ENCODE measurements at regions not wholly inside any gene's neighbourhood (a gene's known extent, or its start where the extent isn't known, plus 50 kb on each side); places are given as distances from the start of the nearest gene placed in this dataset.
A peak's percentile ranks its signal among the peaks of the same experiment; 100 is the strongest.

DNA sequence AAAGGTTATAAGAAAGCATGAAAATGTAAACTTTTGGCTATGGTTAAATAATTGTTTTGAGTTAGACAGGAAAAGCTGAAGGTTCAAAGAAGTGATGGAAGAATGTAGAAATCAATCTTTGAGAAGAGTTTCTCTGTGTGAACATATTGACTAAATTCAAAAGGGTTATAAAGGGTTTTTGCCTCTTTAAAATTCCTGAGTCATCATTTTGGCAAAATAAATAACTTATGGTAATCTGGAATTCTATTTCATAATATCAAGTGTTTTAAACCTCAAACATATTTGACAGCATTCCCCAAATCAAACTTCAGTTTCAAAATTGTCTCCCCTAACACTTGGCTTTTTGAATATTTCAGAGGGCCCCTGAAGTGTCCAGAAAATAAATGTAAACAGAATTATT lies 60.6 kb upstream of the SPINK5 start (continued):
- TF ChIP-seq C11orf30 (IDR thresholded peaks at IDR 0.05; ENCODE audit: low read depth) (peak; percentile 39), ZNF316 (IDR thresholded peaks at IDR 0.05) (peak; percentile 69; the same call in 1 of the 2 replicates), ZNF507 (tag; conservative IDR thresholded peaks at IDR 0.05) (no peak), FOXK2 (conservative IDR thresholded peaks at IDR 0.05 in 1 of 2, IDR thresholded peaks at IDR 0.05 in 1 of 2; ENCODE audit: low read depth in 2 of 2) (no peak), GABPB1 (CRISPR knock-in tag; IDR thresholded peaks at IDR 0.05) (no peak)

DNA sequence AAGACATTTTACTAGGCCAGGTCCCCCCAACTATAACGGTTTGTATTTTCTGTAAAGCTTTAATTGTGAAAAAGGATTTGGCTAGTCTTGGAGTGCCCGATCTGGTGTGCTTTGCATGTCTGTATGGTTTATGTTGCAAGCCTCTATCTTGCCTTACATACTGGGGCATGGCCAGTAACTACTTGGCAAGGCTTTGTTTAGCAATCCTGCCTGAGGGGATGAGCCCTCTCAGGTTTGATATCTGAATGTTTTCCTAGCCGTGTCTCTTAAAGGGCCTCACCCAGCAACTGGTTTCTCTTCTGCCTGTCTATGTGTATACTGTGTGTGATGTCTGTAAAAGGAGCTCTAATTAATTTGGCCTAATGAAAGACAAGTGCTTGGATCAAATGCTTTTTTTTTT lies 61.3 kb upstream of the SPINK5 start:
- H3K27ac ChIP-seq (ENCODE audit: extremely low read depth, low read depth, low read length) = no peak overlapping the region
- intact Hi-C loops (cut with micrococcal nuclease) (no loop called here), in situ Hi-C loops (cut with MboI) (no loop called here)
- no peaks in the 10 kb centered on the region for H3K79me2 ChIP-seq (ENCODE audit: control insufficient read depth, insufficient read depth, low read length)
- FAIRE-seq (no peak), ATAC-seq (no peak), DNase-seq (ENCODE audit: extremely low read depth in 1 of 4, low spot score in 3 of 4) (no peak)
- no peak overlapping the region for H2AFZ ChIP-seq (ENCODE audit: low read depth, low read length)
- H4K20me1 ChIP-seq (replicated peaks; ENCODE audit: control insufficient read depth, insufficient read depth, low read length) = no peaks in the 10 kb centered on the region
- H3K36me3 ChIP-seq (ENCODE audit: control insufficient read depth, insufficient read depth, low read length) = no peaks in the 10 kb centered on the region
- BruUV-seq (replicated peaks) = no TSS peak
- ChIA-PET CTCF (ENCODE audit: low intra/inter-chr PET ratio) (no interaction called here), POLR2A (interaction anchor here (0.6 to 0.7 kb wide), 2 partner anchors 10 to 471 kb away, joined by 3 read pairs; no protein-coding TSS in a partner anchor)
- H3K9me3 ChIP-seq (replicated peaks; ENCODE audit: control insufficient read depth, insufficient read depth, low read depth, low read length) = no peaks in the 10 kb centered on the region; the same call in 1 of the 2 replicates
- H3K9me1 ChIP-seq (ENCODE audit: control insufficient read depth, insufficient read depth, low read length) = no peaks in the 10 kb centered on the region
- TF ChIP-seq, protein P1, sequence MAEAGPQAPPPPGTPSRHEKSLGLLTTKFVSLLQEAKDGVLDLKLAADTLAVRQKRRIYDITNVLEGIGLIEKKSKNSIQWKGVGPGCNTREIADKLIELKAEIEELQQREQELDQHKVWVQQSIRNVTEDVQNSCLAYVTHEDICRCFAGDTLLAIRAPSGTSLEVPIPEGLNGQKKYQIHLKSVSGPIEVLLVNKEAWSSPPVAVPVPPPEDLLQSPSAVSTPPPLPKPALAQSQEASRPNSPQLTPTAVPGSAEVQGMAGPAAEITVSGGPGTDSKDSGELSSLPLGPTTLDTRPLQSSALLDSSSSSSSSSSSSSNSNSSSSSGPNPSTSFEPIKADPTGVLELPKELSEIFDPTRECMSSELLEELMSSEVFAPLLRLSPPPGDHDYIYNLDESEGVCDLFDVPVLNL (CRISPR knock-in tag; IDR thresholded peaks at IDR 0.05; ENCODE audit: low read depth) = no peak
- TF ChIP-seq ZNF57 (CRISPR knock-in tag; IDR thresholded peaks at IDR 0.05) = no peak
- TF ChIP-seq ZNF175 (CRISPR knock-in tag; IDR thresholded peaks at IDR 0.05; ENCODE audit: low read depth) = no peak
- no peak for TF ChIP-seq ZNF445 (CRISPR knock-in tag; IDR thresholded peaks at IDR 0.05; ENCODE audit: low read depth)
- TF ChIP-seq PURB (CRISPR knock-in tag; IDR thresholded peaks at IDR 0.05; ENCODE audit: low read depth) = no peak
- no peak for TF ChIP-seq RCOR1 (IDR thresholded peaks at IDR 0.05; ENCODE audit: borderline replicate concordance in 1 of 2, low read depth in 2 of 2, low read length in 2 of 2)
- no peak for TF ChIP-seq ZNF764 (CRISPR knock-in tag; IDR thresholded peaks at IDR 0.05; ENCODE audit: low read depth)
- TF ChIP-seq MCM7 (IDR thresholded peaks at IDR 0.05) = no peak
- TF ChIP-seq NR1H2 (CRISPR knock-in tag; IDR thresholded peaks at IDR 0.05) = no peak
- no peak for TF ChIP-seq CCAR2 (IDR thresholded peaks at IDR 0.05; ENCODE audit: low read depth, low read length)
- no peak overlapping the region for H3K4me2 ChIP-seq (ENCODE audit: insufficient read depth, low read length)
- no peaks in the 10 kb centered on the region for H3K27me3 ChIP-seq (ENCODE audit: control insufficient read depth in 2 of 2, insufficient read depth in 2 of 2, low read length in 2 of 2)
- H3K4me1 ChIP-seq (replicated peaks in 1 of 2; ENCODE audit: control insufficient read depth in 2 of 2, insufficient read depth in 2 of 2, low read length in 2 of 2) = no peaks in the 10 kb centered on the region
- H3K9ac ChIP-seq (ENCODE audit: insufficient read depth in 1 of 2, low read depth in 2 of 2, low read length in 2 of 2) = no peak overlapping the region
- 0% methylated on average over 3 of the region's 3 CpGs for WGBS (ENCODE audit: insufficient coverage, low coverage, missing lambda C conversion rate)
- H3K4me3 ChIP-seq = no peak overlapping the region

Data from K562 (cell line).